Mucosa of rectum (tissue), 2 donors: ENCODE measurements at regions not wholly inside any gene's neighbourhood (a gene's known extent, or its start where the extent isn't known, plus 50 kb on each side); places are given as distances from the start of the nearest gene placed in this dataset.
"Not testable (repeated sequence)": the region's sequence is repeated elsewhere in the genome, so short reads cannot be mapped to it uniquely, and the experiment has no call there.

Source experiments
- H3K27ac ChIP-seq, 2 donors: one replicate each; pipeline ENCODE4 v1.7.0; 2013; ENCODE audit warnings: inconsistent platforms in 2 of 2, low read depth in 2 of 2, low read length in 2 of 2
- H3K27me3 ChIP-seq, 2 donors: one replicate each; pipeline ENCODE4 v1.7.0; 2013; ENCODE audit warnings: low read length in 2 of 2; ENCODE audit not compliant: control insufficient read depth in 2 of 2, insufficient read depth in 2 of 2
- H3K36me3 ChIP-seq, 2 donors: one replicate each; pipeline ENCODE4 v1.7.0; 2013; ENCODE audit warnings: low read length in 2 of 2; ENCODE audit not compliant: control insufficient read depth in 2 of 2, insufficient read depth in 2 of 2
- H3K4me1 ChIP-seq, 2 donors: one replicate each; pipeline ENCODE4 v1.7.0; 2013; ENCODE audit warnings: low read length in 2 of 2, mild to moderate bottlenecking in 1 of 2; ENCODE audit not compliant: control insufficient read depth in 2 of 2, insufficient read depth in 2 of 2
- H3K4me3 ChIP-seq, 2 donors: one replicate each; pipeline ENCODE4 v1.7.0; 2013; ENCODE audit warnings: low read length in 2 of 2
- H3K9ac ChIP-seq, 2 donors: one replicate each; pipeline ENCODE4 v1.7.0; 2013; ENCODE audit warnings: low read length in 2 of 2, low read depth in 1 of 2, mild to moderate bottlenecking in 1 of 2
- H3K9me3 ChIP-seq, 2 donors: one replicate each; pipeline ENCODE4 v1.7.0; 2013; ENCODE audit warnings: low read length in 2 of 2; ENCODE audit not compliant: control insufficient read depth in 2 of 2
- donor health status: healthy.
- donor health status: Normal muscosa, but diverticular disease.

- not testable (repeated sequence) for H3K36me3 ChIP-seq, H3K27me3 ChIP-seq, H3K9me3 ChIP-seq, H3K9ac ChIP-seq, H3K4me3 ChIP-seq, H3K27ac ChIP-seq, H3K4me1 ChIP-seq
Observed at GRCh38 chr2:16379901-16380300, 285.7 kb downstream of the CYRIA start.

- not testable (repeated sequence) for H3K36me3 ChIP-seq, H3K27ac ChIP-seq, H3K4me3 ChIP-seq, H3K4me1 ChIP-seq, H3K9me3 ChIP-seq, H3K27me3 ChIP-seq, H3K9ac ChIP-seq
Observed at GRCh38 chr2:16379061-16379460, 286.6 kb downstream of the CYRIA start.

GRCh38 chr2:16378031-16378430 is 287.6 kb downstream of the CYRIA start:
- no peaks in the 10 kb centered on the region for H3K36me3 ChIP-seq
- no peaks in the 10 kb centered on the region for H3K4me1 ChIP-seq
- H3K27ac ChIP-seq, result no peak overlapping the region
- H3K9me3 ChIP-seq, result no peaks in the 10 kb centered on the region
- H3K4me3 ChIP-seq, result no peak overlapping the region
- H3K9ac ChIP-seq, result no peak overlapping the region
- no peaks in the 10 kb centered on the region for H3K27me3 ChIP-seq

GRCh38 chr2:16375981-16376380 is 289.7 kb downstream of the CYRIA start:
- Histone ChIP-seq H3K4me3 (no peak overlapping the region), H3K9me3 (no peaks in the 10 kb centered on the region), H3K27ac (no peak overlapping the region), H3K27me3 (no peaks in the 10 kb centered on the region), H3K4me1 (no peaks in the 10 kb centered on the region), H3K36me3 (no peaks in the 10 kb centered on the region), H3K9ac (no peak overlapping the region)

- H3K9me3 ChIP-seq, result no peaks in the 10 kb centered on the region
- no peaks in the 10 kb centered on the region for H3K4me1 ChIP-seq
- no peaks in the 10 kb centered on the region for H3K27me3 ChIP-seq
- H3K9ac ChIP-seq, result no peak overlapping the region
- no peak overlapping the region for H3K27ac ChIP-seq
- H3K4me3 ChIP-seq, result no peak overlapping the region
- no peaks in the 10 kb centered on the region for H3K36me3 ChIP-seq
Observed at GRCh38 chr2:16375351-16375750, 290.3 kb downstream of the CYRIA start.

- no peaks in the 10 kb centered on the region for H3K36me3 ChIP-seq
- H3K9ac ChIP-seq, result no peak overlapping the region
- H3K4me3 ChIP-seq, result no peak overlapping the region
- no peaks in the 10 kb centered on the region for H3K4me1 ChIP-seq
- H3K27ac ChIP-seq, result no peak overlapping the region
- H3K9me3 ChIP-seq, result no peaks in the 10 kb centered on the region
- H3K27me3 ChIP-seq, result no peaks in the 10 kb centered on the region
Observed at GRCh38 chr2:16374671-16375070, 291.0 kb downstream of the CYRIA start.

- no peak overlapping the region for H3K9ac ChIP-seq
- H3K27ac ChIP-seq, result no peak overlapping the region
- no peak overlapping the region for H3K4me3 ChIP-seq
- H3K4me1 ChIP-seq, result no peaks in the 10 kb centered on the region
- no peaks in the 10 kb centered on the region for H3K9me3 ChIP-seq
- H3K36me3 ChIP-seq, result no peaks in the 10 kb centered on the region
- no peaks in the 10 kb centered on the region for H3K27me3 ChIP-seq
Observed at GRCh38 chr2:16373341-16373740, 292.3 kb downstream of the CYRIA start.

GRCh38 chr2:16371751-16372150 is 293.9 kb downstream of the CYRIA start:
- Histone ChIP-seq H3K9ac (no peak overlapping the region), H3K27me3 (no peaks in the 10 kb centered on the region)

GRCh38 chr2:16368951-16369350 is 296.7 kb downstream of the CYRIA start:
- Histone ChIP-seq H3K4me1 (no peaks in the 10 kb centered on the region), H3K9ac (no peak overlapping the region), H3K9me3 (no peaks in the 10 kb centered on the region), H3K27ac (no peak overlapping the region), H3K36me3 (no peaks in the 10 kb centered on the region), H3K27me3 (no peaks in the 10 kb centered on the region), H3K4me3 (no peak overlapping the region)

More at GRCh38 chr2:16371751-16372150, 293.9 kb downstream of the CYRIA start:
- no peaks in the 10 kb centered on the region for H3K9me3 ChIP-seq
- no peak overlapping the region for H3K4me3 ChIP-seq
- no peaks in the 10 kb centered on the region for H3K36me3 ChIP-seq
- H3K4me1 ChIP-seq, result no peaks in the 10 kb centered on the region
- no peak overlapping the region for H3K27ac ChIP-seq

GRCh38 chr2:16368328-16368727 is 297.3 kb downstream of the CYRIA start:
- Histone ChIP-seq H3K9ac (no peak overlapping the region), H3K4me3 (no peak overlapping the region), H3K4me1 (no peaks in the 10 kb centered on the region), H3K27ac (no peak overlapping the region), H3K27me3 (no peaks in the 10 kb centered on the region), H3K9me3 (no peaks in the 10 kb centered on the region), H3K36me3 (no peaks in the 10 kb centered on the region)

GRCh38 chr2:16365366-16365765 is 300.3 kb downstream of the CYRIA start:
- no peak overlapping the region for H3K4me3 ChIP-seq
- H3K4me1 ChIP-seq, result no peaks in the 10 kb centered on the region
- H3K36me3 ChIP-seq, result no peaks in the 10 kb centered on the region
- no peaks in the 10 kb centered on the region for H3K9me3 ChIP-seq
- H3K9ac ChIP-seq, result no peak overlapping the region
- no peaks in the 10 kb centered on the region for H3K27me3 ChIP-seq
- H3K27ac ChIP-seq, result no peak overlapping the region
